ENCODE measurements at regions not wholly inside any gene's neighbourhood (a gene's known extent, or its start where the extent isn't known, plus 50 kb on each side); places are given as distances from the start of the nearest gene placed in this dataset.
"Not testable (repeated sequence)": the region's sequence is repeated elsewhere in the genome, so short reads cannot be mapped to it uniquely, and the experiment has no call there.

- no peak for DNase-seq (ENCODE audit: low read depth in 4 of 4, low spot score in 3 of 4)
Observed at GRCh38 chr1:242738702-242739645, 214.5 kb upstream of the PLD5 start.

GRCh38 chr1:242736611-242737010, 212.1 kb upstream of the PLD5 start:
- DNase-seq (ENCODE audit: low read depth in 4 of 4, low spot score in 3 of 4) = no peak

- DNase-seq (ENCODE audit: low read depth in 4 of 4, low spot score in 3 of 4) = no peak
Observed at GRCh38 chr1:242735323-242735722, 210.8 kb upstream of the PLD5 start.

- DNase-seq (ENCODE audit: low read depth in 4 of 4, low spot score in 3 of 4) = no peak
Observed at GRCh38 chr1:242731446-242731845, 206.9 kb upstream of the PLD5 start.

GRCh38 chr1:242728696-242729095, 204.2 kb upstream of the PLD5 start:
- DNase-seq (ENCODE audit: low read depth in 4 of 4, low spot score in 3 of 4) = no peak

GRCh38 chr1:242723044-242723716, 198.7 kb upstream of the PLD5 start:
- DNase-seq (ENCODE audit: low read depth in 4 of 4, low spot score in 3 of 4) = no peak

GRCh38 chr1:242718967-242719366, 194.5 kb upstream of the PLD5 start:
- no peak for DNase-seq (ENCODE audit: low read depth in 4 of 4, low spot score in 3 of 4)

- no peak for DNase-seq (ENCODE audit: low read depth in 4 of 4, low spot score in 3 of 4)
Observed at GRCh38 chr1:242712248-242712647, 187.8 kb upstream of the PLD5 start.

GRCh38 chr1:242710847-242711246, 186.3 kb upstream of the PLD5 start:
- DNase-seq (ENCODE audit: low read depth in 4 of 4, low spot score in 3 of 4) = no peak

GRCh38 chr1:242710286-242710685, 185.8 kb upstream of the PLD5 start:
- DNase-seq (ENCODE audit: low read depth in 4 of 4, low spot score in 3 of 4) = no peak

GRCh38 chr1:242703467-242703866, 179.0 kb upstream of the PLD5 start:
- DNase-seq (ENCODE audit: low read depth in 4 of 4, low spot score in 3 of 4) = no peak

GRCh38 chr1:242692988-242693387, 168.5 kb upstream of the PLD5 start:
- no peak for DNase-seq (ENCODE audit: low read depth in 4 of 4, low spot score in 3 of 4)

GRCh38 chr1:242691610-242691945, 167.1 kb upstream of the PLD5 start:
- no peak for DNase-seq (ENCODE audit: low read depth in 4 of 4, low spot score in 3 of 4)

- no peak for DNase-seq (ENCODE audit: low read depth in 4 of 4, low spot score in 3 of 4)
Observed at GRCh38 chr1:242690849-242691609, 166.5 kb upstream of the PLD5 start.

- no peak for DNase-seq (ENCODE audit: low read depth in 4 of 4, low spot score in 3 of 4)
Observed at GRCh38 chr1:242689378-242689777, 164.9 kb upstream of the PLD5 start.

GRCh38 chr1:242674951-242675645, 150.6 kb upstream of the PLD5 start:
- DNase-seq (ENCODE audit: low read depth in 4 of 4, low spot score in 3 of 4) = no peak

GRCh38 chr1:242673652-242674051, 149.2 kb upstream of the PLD5 start:
- no peak for DNase-seq (ENCODE audit: low read depth in 4 of 4, low spot score in 3 of 4)

- DNase-seq (ENCODE audit: low read depth in 4 of 4, low spot score in 3 of 4) = not testable (repeated sequence)
Observed at GRCh38 chr1:242673165-242673564, 148.7 kb upstream of the PLD5 start.

- no peak for DNase-seq (ENCODE audit: low read depth in 4 of 4, low spot score in 3 of 4)
Observed at GRCh38 chr1:242670019-242670418, 145.5 kb upstream of the PLD5 start.

GRCh38 chr1:242662886-242663285, 138.4 kb upstream of the PLD5 start:
- no peak for DNase-seq (ENCODE audit: low read depth in 4 of 4, low spot score in 3 of 4)

GRCh38 chr1:242653772-242654171, 129.3 kb upstream of the PLD5 start:
- not testable (repeated sequence) for DNase-seq (ENCODE audit: low read depth in 4 of 4, low spot score in 3 of 4)
